ENCODE measurements at regions not wholly inside any gene's neighbourhood (a gene's known extent, or its start where the extent isn't known, plus 50 kb on each side); places are given as distances from the start of the nearest gene placed in this dataset.

DNA sequence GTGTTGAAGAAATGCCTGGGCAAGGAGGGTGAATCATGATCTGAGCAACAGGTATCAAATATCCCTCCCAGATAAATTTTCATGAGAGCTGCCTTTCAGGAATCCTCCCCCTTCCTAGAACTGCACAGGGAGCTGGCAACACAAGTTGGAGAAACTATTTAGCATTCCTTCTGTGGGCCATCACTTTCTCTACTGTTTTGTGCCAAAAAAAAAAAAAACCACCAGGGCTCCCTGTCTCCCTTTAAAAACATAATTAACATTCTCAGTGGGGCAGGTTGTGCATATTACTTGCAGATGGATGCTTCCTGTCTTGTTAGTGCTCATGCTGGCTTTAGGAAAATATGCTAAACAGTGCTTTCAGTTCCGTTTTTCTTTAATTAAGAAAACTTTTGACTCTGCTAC is 234.9 kb upstream of the LMCD1 start:
- H4K5ac ChIP-seq (ENCODE audit: low read depth, low read length): no peak overlapping the region
- no peak overlapping the region for H2BK15ac ChIP-seq (ENCODE audit: low read depth, low read length)
- no peak overlapping the region for H2AK9ac ChIP-seq (replicated peaks; ENCODE audit: low read depth, low read length, poor library complexity)
- dilution Hi-C loops (cut with HindIII; ENCODE audit: low sequenced_read_pairs, unreplicated experiment) (no loop called here), intact Hi-C loops (cut with micrococcal nuclease) (no loop called here), in situ Hi-C loops (cut with MboI; ENCODE audit: low sequenced_read_pairs) (no loop called here)
- H4K91ac ChIP-seq (ENCODE audit: insufficient read depth, low read depth, low read length): no peak overlapping the region
- no peak overlapping the region for H2BK120ac ChIP-seq (ENCODE audit: low read depth, low read length)
- no peak overlapping the region for H3K18ac ChIP-seq (ENCODE audit: low read depth, low read length)
- CTCF ChIA-PET: interaction anchor here (0.6 kb wide), 1 partner anchor 8 kb away, joined by 4 read pairs; no protein-coding TSS in a partner anchor
- no peak overlapping the region for H2BK20ac ChIP-seq (ENCODE audit: low read depth, low read length)
- H3K23ac ChIP-seq (ENCODE audit: low read depth, low read length): no peak overlapping the region
- no peaks in the 10 kb centered on the region for H3K9me1 ChIP-seq (ENCODE audit: insufficient read depth, low read length)
- no TSS peak for BruUV-seq (replicated peaks)
- no peak overlapping the region for H3K27ac ChIP-seq (ENCODE audit: insufficient read depth, low read length)
- WGBS, 2 experiments (ENCODE audit: extremely low coverage in 2 of 2, insufficient read length in 1 of 2): no CpG with 5 or more reads among the region's 1 CpG
- no peak overlapping the region for H2AK5ac ChIP-seq (ENCODE audit: low read depth, low read length)
- no peaks in the 10 kb centered on the region for H4K20me1 ChIP-seq (ENCODE audit: insufficient read depth, low read length)
- no peaks in the 10 kb centered on the region for H3K27me3 ChIP-seq (ENCODE audit: control insufficient read depth, insufficient read depth, low read length)
- no peaks in the 10 kb centered on the region for H3K36me3 ChIP-seq (ENCODE audit: control insufficient read depth, insufficient read depth, low read length)
- H3K56ac ChIP-seq (ENCODE audit: extremely low read depth, insufficient read depth, low read length): no peak overlapping the region
- H3K9me3 ChIP-seq (ENCODE audit: control insufficient read depth, insufficient read depth, low read length): no peaks in the 10 kb centered on the region
- ATAC-seq (ENCODE audit: low read depth) (no peak), DNase-seq (no peak)
- no peak overlapping the region for H4K8ac ChIP-seq (ENCODE audit: low read depth in 2 of 2, low read length in 2 of 2)
- no peak overlapping the region for H3K4me3 ChIP-seq (ENCODE audit: insufficient read depth, low read depth, low read length)
- H3K79me1 ChIP-seq (ENCODE audit: low read depth in 1 of 2, low read length in 2 of 2): no peaks in the 10 kb centered on the region
- H3K4ac ChIP-seq (ENCODE audit: low read depth, low read length): no peak overlapping the region
- no peak for TF ChIP-seq MAFK (IDR thresholded peaks at IDR 0.05; ENCODE audit: low read depth, low read length)
- no peak for TF ChIP-seq NFE2L2 (IDR thresholded peaks at IDR 0.05; ENCODE audit: low read depth, low read length)
- no peak for TF ChIP-seq POLR2A (IDR thresholded peaks at IDR 0.05; ENCODE audit: low read depth, low read length)
- TF ChIP-seq CEBPB (IDR thresholded peaks at IDR 0.05; ENCODE audit: low read depth, low read length): no peak
- no peak for TF ChIP-seq BHLHE40 (IDR thresholded peaks at IDR 0.05; ENCODE audit: low read depth, low read length)
- TF ChIP-seq, protein P1, sequence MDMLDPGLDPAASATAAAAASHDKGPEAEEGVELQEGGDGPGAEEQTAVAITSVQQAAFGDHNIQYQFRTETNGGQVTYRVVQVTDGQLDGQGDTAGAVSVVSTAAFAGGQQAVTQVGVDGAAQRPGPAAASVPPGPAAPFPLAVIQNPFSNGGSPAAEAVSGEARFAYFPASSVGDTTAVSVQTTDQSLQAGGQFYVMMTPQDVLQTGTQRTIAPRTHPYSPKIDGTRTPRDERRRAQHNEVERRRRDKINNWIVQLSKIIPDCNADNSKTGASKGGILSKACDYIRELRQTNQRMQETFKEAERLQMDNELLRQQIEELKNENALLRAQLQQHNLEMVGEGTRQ (IDR thresholded peaks at IDR 0.05; ENCODE audit: low read depth, low read length): no peak
- TF ChIP-seq, protein P2, sequence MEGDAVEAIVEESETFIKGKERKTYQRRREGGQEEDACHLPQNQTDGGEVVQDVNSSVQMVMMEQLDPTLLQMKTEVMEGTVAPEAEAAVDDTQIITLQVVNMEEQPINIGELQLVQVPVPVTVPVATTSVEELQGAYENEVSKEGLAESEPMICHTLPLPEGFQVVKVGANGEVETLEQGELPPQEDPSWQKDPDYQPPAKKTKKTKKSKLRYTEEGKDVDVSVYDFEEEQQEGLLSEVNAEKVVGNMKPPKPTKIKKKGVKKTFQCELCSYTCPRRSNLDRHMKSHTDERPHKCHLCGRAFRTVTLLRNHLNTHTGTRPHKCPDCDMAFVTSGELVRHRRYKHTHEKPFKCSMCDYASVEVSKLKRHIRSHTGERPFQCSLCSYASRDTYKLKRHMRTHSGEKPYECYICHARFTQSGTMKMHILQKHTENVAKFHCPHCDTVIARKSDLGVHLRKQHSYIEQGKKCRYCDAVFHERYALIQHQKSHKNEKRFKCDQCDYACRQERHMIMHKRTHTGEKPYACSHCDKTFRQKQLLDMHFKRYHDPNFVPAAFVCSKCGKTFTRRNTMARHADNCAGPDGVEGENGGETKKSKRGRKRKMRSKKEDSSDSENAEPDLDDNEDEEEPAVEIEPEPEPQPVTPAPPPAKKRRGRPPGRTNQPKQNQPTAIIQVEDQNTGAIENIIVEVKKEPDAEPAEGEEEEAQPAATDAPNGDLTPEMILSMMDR (conservative IDR thresholded peaks at IDR 0.05; ENCODE audit: low read depth, low read length): no peak
- no peak overlapping the region for H2AFZ ChIP-seq (replicated peaks; ENCODE audit: low read length, poor library complexity)
- H3K4me2 ChIP-seq (ENCODE audit: low read depth, low read length): no peak overlapping the region
- H2BK5ac ChIP-seq (ENCODE audit: low read depth, low read length, poor library complexity, severe bottlenecking): no peak overlapping the region
- POLR2A ChIA-PET (ENCODE audit: unreplicated experiment): no interaction called here
- no peaks in the 10 kb centered on the region for H3K4me1 ChIP-seq (ENCODE audit: control insufficient read depth, insufficient read depth, low read length)
- no peak overlapping the region for H3K14ac ChIP-seq (replicated peaks; ENCODE audit: low read depth, low read length)
- H3K9ac ChIP-seq (ENCODE audit: low read depth, low read length): no peak overlapping the region

All from IMR-90 (cell line).